ENCODE measurements at regions not wholly inside any gene's neighbourhood (a gene's known extent, or its start where the extent isn't known, plus 50 kb on each side); places are given as distances from the start of the nearest gene placed in this dataset.

DNA sequence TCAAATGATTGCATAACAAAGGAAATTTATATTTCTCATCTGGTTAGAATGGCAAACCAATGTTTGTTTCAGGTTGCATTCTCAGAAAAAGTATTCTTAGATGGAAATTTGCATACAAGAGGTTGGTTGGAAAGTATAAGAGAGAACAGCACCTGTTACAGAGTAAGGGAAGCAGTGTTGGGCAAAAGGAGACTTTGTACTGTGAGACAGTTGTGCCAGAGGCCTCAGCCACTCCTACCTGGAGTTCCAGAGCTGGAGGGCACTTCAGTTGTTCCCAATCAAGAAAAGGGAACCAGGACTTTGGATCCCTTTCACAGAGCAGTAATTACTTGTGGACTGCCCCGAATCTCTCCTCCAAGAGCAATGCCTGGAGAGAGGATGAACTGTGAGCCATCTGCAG lies 81.8 kb downstream of the SPRY2 start:
- WGBS, 5 donors: 84 to 93% (median 86%) methylated on average over 1 of the region's 1 CpG
- H3K9me3 ChIP-seq: peaks cover 0 to 19% (median 10%) of the 10 kb centered on the region in 8 donors
- DNase-seq: no peak
- H3K27ac ChIP-seq: no peak overlapping the region
- H3K36me3 ChIP-seq: no peaks in the 10 kb centered on the region
- intact Hi-C loops (cut with DNase I; ENCODE audit: low total_unique reads): no loop called here
- H3K27me3 ChIP-seq (replicated peaks in 1 of 7): no peaks in the 10 kb centered on the region
- H3K4me1 ChIP-seq: no peaks in the 10 kb centered on the region
- TF ChIP-seq, protein P1, sequence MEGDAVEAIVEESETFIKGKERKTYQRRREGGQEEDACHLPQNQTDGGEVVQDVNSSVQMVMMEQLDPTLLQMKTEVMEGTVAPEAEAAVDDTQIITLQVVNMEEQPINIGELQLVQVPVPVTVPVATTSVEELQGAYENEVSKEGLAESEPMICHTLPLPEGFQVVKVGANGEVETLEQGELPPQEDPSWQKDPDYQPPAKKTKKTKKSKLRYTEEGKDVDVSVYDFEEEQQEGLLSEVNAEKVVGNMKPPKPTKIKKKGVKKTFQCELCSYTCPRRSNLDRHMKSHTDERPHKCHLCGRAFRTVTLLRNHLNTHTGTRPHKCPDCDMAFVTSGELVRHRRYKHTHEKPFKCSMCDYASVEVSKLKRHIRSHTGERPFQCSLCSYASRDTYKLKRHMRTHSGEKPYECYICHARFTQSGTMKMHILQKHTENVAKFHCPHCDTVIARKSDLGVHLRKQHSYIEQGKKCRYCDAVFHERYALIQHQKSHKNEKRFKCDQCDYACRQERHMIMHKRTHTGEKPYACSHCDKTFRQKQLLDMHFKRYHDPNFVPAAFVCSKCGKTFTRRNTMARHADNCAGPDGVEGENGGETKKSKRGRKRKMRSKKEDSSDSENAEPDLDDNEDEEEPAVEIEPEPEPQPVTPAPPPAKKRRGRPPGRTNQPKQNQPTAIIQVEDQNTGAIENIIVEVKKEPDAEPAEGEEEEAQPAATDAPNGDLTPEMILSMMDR (IDR thresholded peaks at IDR 0.05 in 8 of 11, conservative IDR thresholded peaks at IDR 0.05 in 3 of 11): no peak
- H3K4me3 ChIP-seq: no peak overlapping the region

DNA sequence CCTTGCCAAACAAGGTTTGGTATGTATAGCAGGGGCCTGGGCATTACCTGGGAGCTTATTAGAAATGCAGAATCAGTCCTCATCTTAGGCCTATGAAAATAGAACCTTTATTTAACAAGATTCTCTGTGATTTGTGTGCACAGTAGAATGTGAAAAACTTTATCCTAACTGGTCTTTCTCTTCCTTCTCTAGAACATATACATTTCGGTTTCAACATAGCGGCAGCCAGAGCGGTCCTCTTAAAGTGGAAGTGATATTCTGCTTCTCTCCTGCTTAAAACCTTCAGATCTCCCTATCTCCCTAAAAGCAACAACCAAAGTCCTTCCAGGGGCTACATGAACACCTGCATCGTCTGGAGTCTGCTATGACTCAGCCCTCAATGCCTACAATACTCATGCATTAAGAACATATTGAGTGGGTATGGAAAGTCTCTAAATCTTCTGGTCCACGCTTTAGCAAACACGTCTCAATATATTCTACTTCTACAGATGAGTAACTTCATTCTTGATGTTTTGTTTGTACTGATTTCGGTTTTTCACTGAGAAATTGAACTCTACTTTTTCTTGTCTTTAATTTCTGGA lies 84.5 kb downstream of the SPRY2 start:
- DNase-seq: no peak
- Histone ChIP-seq H3K27me3 (replicated peaks in 1 of 7) (no peaks in the 10 kb centered on the region), H3K36me3 (no peaks in the 10 kb centered on the region), H3K4me3 (no peak overlapping the region), H3K4me1 (no peaks in the 10 kb centered on the region), H3K9me3 (no peaks in the 10 kb centered on the region), H3K27ac (no peak overlapping the region)
- WGBS, 5 donors: 78 to 84% (median 80%) methylated on average over 7 of the region's 7 CpGs
- intact Hi-C loops (cut with DNase I; ENCODE audit: low total_unique reads): no loop called here
- TF ChIP-seq, protein P1 (IDR thresholded peaks at IDR 0.05 in 8 of 11, conservative IDR thresholded peaks at IDR 0.05 in 3 of 11): no peak
- no peak for TF ChIP-seq POLR2AphosphoS5 (IDR thresholded peaks at IDR 0.05)
- no peak for TF ChIP-seq POLR2A (IDR thresholded peaks at IDR 0.05)

DNA sequence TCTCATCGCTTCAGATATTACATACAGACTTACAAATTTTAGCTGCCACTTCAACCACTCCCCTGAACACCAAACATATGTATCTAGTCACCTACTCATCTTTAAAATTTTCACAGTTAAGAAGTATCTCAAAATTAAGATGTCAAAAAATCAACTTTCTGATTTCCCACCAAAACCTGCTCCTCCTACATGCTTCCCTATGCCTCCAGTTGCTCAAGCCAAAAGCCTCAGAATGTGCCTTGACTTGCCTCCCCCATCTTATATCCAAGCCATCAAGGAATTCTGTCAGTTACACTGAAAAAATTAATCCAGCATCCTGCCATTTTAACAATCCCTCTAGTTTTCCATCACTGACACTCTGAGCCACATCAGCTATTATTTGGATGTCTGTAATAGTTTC lies 85.0 kb downstream of the SPRY2 start:
- no peaks in the 10 kb centered on the region for H3K27me3 ChIP-seq (replicated peaks in 1 of 7)
- TF ChIP-seq, protein P1 (IDR thresholded peaks at IDR 0.05 in 8 of 11, conservative IDR thresholded peaks at IDR 0.05 in 3 of 11): no peak
- TF ChIP-seq POLR2AphosphoS5 (IDR thresholded peaks at IDR 0.05) (no peak), POLR2A (IDR thresholded peaks at IDR 0.05) (no peak)
- intact Hi-C loops (cut with DNase I; ENCODE audit: low total_unique reads): no loop called here
- H3K4me1 ChIP-seq: no peaks in the 10 kb centered on the region
- no peaks in the 10 kb centered on the region for H3K36me3 ChIP-seq
- DNase-seq: no peak
- 85 to 100% (median 88%) methylated on average over 1 of the region's 1 CpG for WGBS, 5 donors
- H3K27ac ChIP-seq: no peak overlapping the region
- no peak overlapping the region for H3K4me3 ChIP-seq
- no peaks in the 10 kb centered on the region for H3K9me3 ChIP-seq

DNA sequence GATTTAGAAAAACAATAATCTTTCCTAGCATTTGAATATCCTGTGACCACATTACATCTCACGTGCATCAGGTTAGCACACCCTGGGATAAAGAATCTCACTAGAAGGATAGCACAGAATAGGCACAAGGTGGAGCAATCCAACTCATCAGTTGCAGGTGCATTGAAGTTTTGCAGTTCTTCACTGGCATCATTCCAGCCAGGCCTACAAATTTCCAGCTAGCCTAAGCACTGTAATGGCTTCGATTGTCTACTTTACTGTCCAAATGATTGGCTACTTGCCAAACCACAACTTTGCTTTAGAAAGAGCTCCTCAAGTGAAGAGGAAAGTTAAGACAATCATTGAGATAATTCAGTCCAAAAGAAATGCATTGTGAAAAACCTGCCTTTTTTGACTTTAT lies 89.5 kb downstream of the SPRY2 start:
- no peaks in the 10 kb centered on the region for H3K4me1 ChIP-seq
- WGBS, 5 donors: 48 to 54% (median 50%) methylated on average over 2 of the region's 2 CpGs
- no peak overlapping the region for H3K27ac ChIP-seq
- TF ChIP-seq, protein P1 (IDR thresholded peaks at IDR 0.05 in 8 of 11, conservative IDR thresholded peaks at IDR 0.05 in 3 of 11): no peak
- TF ChIP-seq POLR2A (IDR thresholded peaks at IDR 0.05): no peak
- TF ChIP-seq POLR2AphosphoS5 (IDR thresholded peaks at IDR 0.05): no peak
- H3K27me3 ChIP-seq (replicated peaks in 1 of 7): no peaks in the 10 kb centered on the region
- no peak overlapping the region for H3K4me3 ChIP-seq
- H3K9me3 ChIP-seq: no peaks in the 10 kb centered on the region
- intact Hi-C loops (cut with DNase I; ENCODE audit: low total_unique reads): no loop called here
- DNase-seq: no peak
- H3K36me3 ChIP-seq: no peaks in the 10 kb centered on the region

Data from spleen (tissue), 11 donors.